ENCODE measurements at regions not wholly inside any gene's neighbourhood (a gene's known extent, or its start where the extent isn't known, plus 50 kb on each side); places are given as distances from the start of the nearest gene placed in this dataset.

GRCh38 chr10:31702005-31702404, 226.6 kb downstream of the ARHGAP12 start:
- no peak overlapping the region for H3K4me3 Mint-ChIP-seq (ENCODE audit: low read depth)

DNA sequence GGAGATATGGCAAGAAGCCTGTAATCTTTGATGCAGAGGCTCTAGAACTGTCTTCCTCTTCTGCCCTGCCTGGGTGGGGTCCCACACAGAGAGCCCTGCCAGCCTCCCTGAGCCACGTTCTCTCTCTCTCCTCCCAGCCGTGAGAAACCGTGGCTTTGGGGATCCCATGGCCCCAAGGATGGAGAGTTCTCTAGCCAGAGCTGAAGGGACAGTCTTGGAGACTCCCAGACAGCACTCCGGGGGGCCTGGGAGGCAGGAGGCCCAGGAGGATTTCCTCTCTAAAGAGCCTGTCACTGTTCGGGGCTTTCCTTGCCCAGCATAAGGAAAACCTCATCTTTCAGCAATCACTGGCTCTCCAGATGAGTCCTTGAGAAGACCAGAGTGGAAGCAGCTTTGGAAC, 227.1 kb downstream of the ARHGAP12 start:
- DNase-seq (ENCODE audit: low spot score, unreplicated experiment) = no peak
- Mint-ChIP-seq H3K27me3 (no peaks in the 10 kb centered on the region), H3K4me3 (ENCODE audit: low read depth) (no peak overlapping the region), H3K4me1 (ENCODE audit: low read depth) (no peaks in the 10 kb centered on the region), H3K36me3 (ENCODE audit: insufficient read depth) (peaks cover 6% of the 10 kb centered on the region), H3K9me3 (ENCODE audit: low read depth) (peaks cover 6% of the 10 kb centered on the region), H3K27ac (no peak overlapping the region)
- TF ChIP-seq CTCF (IDR thresholded peaks at IDR 0.05; ENCODE audit: unreplicated experiment) = no peak

More at GRCh38 chr10:31702005-31702404, 226.6 kb downstream of the ARHGAP12 start:
- H3K27ac Mint-ChIP-seq = no peak overlapping the region
- DNase-seq (ENCODE audit: low spot score, unreplicated experiment) = no peak
- peaks cover 6% of the 10 kb centered on the region for H3K9me3 Mint-ChIP-seq (ENCODE audit: low read depth)
- peaks cover 4% of the 10 kb centered on the region for H3K4me1 Mint-ChIP-seq (ENCODE audit: low read depth)
- no peaks in the 10 kb centered on the region for H3K27me3 Mint-ChIP-seq
- peaks cover 6% of the 10 kb centered on the region for H3K36me3 Mint-ChIP-seq (ENCODE audit: insufficient read depth)
- no peak for TF ChIP-seq CTCF (IDR thresholded peaks at IDR 0.05; ENCODE audit: unreplicated experiment)

DNA sequence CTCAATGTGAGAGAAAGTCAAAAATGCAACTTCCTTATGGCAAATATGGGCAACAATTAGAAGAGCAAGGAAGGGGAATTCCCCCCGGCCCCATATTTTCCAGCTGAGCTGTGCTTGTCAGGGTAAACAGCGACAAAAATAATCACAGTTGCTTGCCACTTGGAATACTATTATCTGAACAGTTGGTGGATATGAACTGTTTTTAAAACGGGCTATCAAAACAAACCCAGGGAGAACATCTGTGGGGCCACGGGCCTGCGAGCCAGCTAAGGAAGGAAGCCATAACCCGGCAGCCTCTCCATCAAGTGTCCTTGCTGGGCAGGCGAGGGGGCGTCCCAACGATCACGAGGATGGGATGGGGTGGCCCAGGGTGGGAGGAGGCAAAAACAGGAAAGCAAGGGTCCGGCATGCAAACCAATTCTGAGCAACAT, 228.4 kb downstream of the ARHGAP12 start:
- H3K36me3 Mint-ChIP-seq (ENCODE audit: insufficient read depth) = peaks cover 6% of the 10 kb centered on the region
- H3K27me3 Mint-ChIP-seq = no peaks in the 10 kb centered on the region
- H3K4me1 Mint-ChIP-seq (ENCODE audit: low read depth) = no peaks in the 10 kb centered on the region
- TF ChIP-seq CTCF (IDR thresholded peaks at IDR 0.05; ENCODE audit: unreplicated experiment) = no peak
- H3K27ac Mint-ChIP-seq = no peak overlapping the region
- DNase-seq (ENCODE audit: low spot score, unreplicated experiment) = no peak
- no peak overlapping the region for H3K4me3 Mint-ChIP-seq (ENCODE audit: low read depth)
- H3K9me3 Mint-ChIP-seq (ENCODE audit: low read depth) = peaks cover 6% of the 10 kb centered on the region

DNA sequence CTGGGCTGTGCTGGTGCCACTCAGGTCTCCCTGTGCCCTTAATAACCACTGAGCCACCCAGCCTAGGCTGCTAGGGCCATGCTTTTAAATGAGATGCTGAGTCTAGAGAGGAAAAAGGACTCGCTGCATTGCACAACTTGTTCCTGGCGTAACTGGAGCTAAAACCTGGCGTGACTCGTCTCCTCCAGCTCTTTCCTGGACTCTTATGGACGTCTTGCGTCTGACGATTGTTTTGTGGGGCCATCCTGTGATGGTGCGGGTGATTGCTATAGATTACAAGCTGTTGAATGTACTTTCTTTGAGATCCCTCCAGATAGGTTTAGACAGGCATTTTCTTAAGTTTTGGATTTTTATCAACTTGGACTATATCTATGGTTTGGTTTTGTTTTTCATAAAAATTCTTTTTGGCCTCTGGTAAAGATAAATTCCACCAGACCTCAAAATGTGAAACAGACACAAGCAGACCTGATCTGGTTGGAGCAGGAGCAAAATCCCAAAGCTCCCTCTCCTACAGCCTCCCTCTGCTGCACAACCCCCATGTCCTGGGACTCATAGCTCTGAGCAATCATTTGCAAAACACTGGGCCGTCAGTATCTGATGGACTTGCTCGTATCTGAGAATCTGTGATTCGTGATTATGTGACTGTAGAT, 230.3 kb downstream of the ARHGAP12 start:
- H3K36me3 Mint-ChIP-seq (ENCODE audit: insufficient read depth) = peaks cover 6% of the 10 kb centered on the region
- TF ChIP-seq CTCF (IDR thresholded peaks at IDR 0.05; ENCODE audit: unreplicated experiment) = no peak
- H3K4me3 Mint-ChIP-seq (ENCODE audit: low read depth) = no peak overlapping the region
- H3K4me1 Mint-ChIP-seq (ENCODE audit: low read depth) = no peaks in the 10 kb centered on the region
- H3K27me3 Mint-ChIP-seq = no peaks in the 10 kb centered on the region
- no peak overlapping the region for H3K27ac Mint-ChIP-seq
- peaks cover 6% of the 10 kb centered on the region for H3K9me3 Mint-ChIP-seq (ENCODE audit: low read depth)
- no peak for DNase-seq (ENCODE audit: low spot score, unreplicated experiment)

DNA sequence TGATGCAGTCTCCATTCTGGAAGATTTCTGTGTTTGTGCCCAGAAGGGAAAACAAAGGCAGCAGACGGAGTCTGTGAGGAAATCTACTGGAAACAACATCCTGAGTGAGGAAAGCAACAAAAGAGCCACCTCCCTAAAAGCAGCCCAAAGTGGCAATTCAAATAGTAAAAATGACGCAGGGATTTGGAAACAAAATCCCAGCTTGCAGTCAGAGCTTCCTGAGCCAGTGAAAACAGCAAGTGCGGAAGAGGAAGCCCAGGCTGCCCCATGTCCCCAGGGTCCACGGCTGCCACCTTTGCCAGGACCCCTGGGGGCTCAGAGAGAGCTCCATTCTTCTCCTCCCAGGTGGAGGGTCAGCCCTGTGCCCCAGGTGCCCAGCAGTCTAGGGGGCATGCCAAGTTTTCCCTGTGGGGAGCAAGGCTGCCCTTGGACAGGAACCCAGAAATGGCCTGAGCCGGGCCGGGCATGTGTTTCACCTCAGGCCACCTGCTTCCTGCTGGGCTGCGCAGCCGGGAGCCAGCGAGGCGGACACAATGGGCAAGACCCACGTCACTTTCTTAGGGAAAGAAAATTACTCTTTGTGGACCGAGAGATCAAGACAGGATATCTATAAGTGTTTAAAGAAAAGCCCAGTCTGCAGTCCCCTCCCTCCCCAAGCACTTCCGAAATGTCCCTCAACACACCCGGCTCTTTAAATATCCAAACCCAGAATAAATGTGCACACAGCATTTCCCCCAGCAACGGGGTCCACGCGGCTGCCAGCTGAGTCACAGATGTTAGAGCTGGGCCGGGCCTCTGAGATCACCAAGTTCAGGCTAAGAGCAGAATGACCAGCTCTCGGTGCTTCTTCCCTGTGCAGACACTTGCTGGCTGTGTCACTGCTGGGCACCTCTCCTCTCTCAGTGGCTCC, 231.1 kb downstream of the ARHGAP12 start:
- H3K27me3 Mint-ChIP-seq = no peaks in the 10 kb centered on the region
- peaks cover 3% of the 10 kb centered on the region for H3K36me3 Mint-ChIP-seq (ENCODE audit: insufficient read depth)
- H3K9me3 Mint-ChIP-seq (ENCODE audit: low read depth) = peaks cover 4% of the 10 kb centered on the region
- no peak overlapping the region for H3K27ac Mint-ChIP-seq
- no peaks in the 10 kb centered on the region for H3K4me1 Mint-ChIP-seq (ENCODE audit: low read depth)
- no peak for DNase-seq (ENCODE audit: low spot score, unreplicated experiment)
- no peak overlapping the region for H3K4me3 Mint-ChIP-seq (ENCODE audit: low read depth)
- TF ChIP-seq CTCF (IDR thresholded peaks at IDR 0.05; ENCODE audit: unreplicated experiment) = no peak

Data from progenitor cell of endocrine pancreas (in vitro differentiated cells).